NT2/D1 (cell line): ENCODE measurements at regions not wholly inside any gene's neighbourhood (a gene's known extent, or its start where the extent isn't known, plus 50 kb on each side); places are given as distances from the start of the nearest gene placed in this dataset.

Experiments used
- YY1 ChIP-seq: IDR thresholded peaks from 2 replicates; pipeline ENCODE4 v1.6.1; 2011; ENCODE audit not compliant: insufficient read length, insufficient read depth
- ZNF274 ChIP-seq: IDR thresholded peaks from 2 replicates; pipeline ENCODE4 v1.6.1; 2011; ENCODE audit warnings: mild to moderate bottlenecking, low read depth, low read length

DNA sequence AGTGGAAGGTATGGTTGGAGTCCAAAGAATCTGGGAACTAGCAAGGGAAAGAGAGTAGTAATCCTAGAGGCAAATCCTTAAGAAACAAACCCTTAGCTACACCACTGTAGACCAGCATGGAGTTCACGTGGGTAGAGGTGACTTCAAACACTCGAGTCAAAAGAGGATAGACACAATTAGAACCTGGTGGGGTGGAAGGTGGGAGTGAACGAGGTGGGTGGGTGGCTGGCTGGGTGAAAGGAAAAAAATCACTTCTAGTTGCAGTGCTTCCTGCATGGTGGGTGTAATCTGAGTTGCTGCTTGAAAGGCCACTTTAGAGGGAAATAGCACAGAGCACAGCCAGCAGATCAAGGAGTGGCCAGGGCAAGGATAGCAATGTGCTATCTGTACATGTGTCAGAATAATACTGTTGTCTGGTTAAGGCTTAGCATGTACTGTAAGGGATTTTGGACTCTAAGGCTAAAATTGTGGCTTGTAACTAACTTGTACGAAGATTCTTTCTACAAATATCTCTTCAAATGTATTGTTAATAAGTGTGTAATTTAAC lies 356.2 kb downstream of the GRIA2 start:
- TF ChIP-seq YY1 (no peak), ZNF274 (no peak)
